WTC11 (cell line): ENCODE measurements at regions not wholly inside any gene's neighbourhood (a gene's known extent, or its start where the extent isn't known, plus 50 kb on each side); places are given as distances from the start of the nearest gene placed in this dataset.

Experiments used
- ATF2 ChIP-seq: sonication (generic); formaldehyde crosslinking; IDR thresholded peaks from 2 replicates; pipeline ENCODE4 v1.8.1; 2022; ENCODE audit warnings: low read depth, missing genetic modification reagents, borderline replicate concordance
- CTCF ChIP-seq: fragments of 200-600 bp; IDR thresholded peaks from 2 replicates; pipeline ENCODE4 v1.8.0; 2022; ENCODE audit warnings: antibody characterized with exemption
- FOXK1 ChIP-seq: sonication (generic); formaldehyde crosslinking; IDR thresholded peaks from 2 replicates; pipeline ENCODE4 v1.8.0; 2022; ENCODE audit warnings: mild to moderate bottlenecking, moderate library complexity, missing genetic modification reagents
- GABPB1 ChIP-seq: sonication (generic); formaldehyde crosslinking; IDR thresholded peaks from 2 replicates; pipeline ENCODE4 v1.8.1; 2023; ENCODE audit warnings: mild to moderate bottlenecking, missing genetic modification reagents
- SP1 ChIP-seq: sonication (generic); formaldehyde crosslinking; conservative IDR thresholded peaks from 2 replicates; pipeline ENCODE4 v1.8.1; 2022; ENCODE audit warnings: missing genetic modification reagents
- TP53 ChIP-seq: sonication (generic); formaldehyde crosslinking; IDR thresholded peaks from 2 replicates; pipeline ENCODE4 v1.8.1; 2023; ENCODE audit warnings: mild to moderate bottlenecking, missing genetic modification reagents
- ZNF121 ChIP-seq: sonication (generic); formaldehyde crosslinking; IDR thresholded peaks from 2 replicates; pipeline ENCODE4 v1.8.0; 2023; ENCODE audit warnings: missing genetic modification reagents
- ZNF423 ChIP-seq: fragments of 250-450 bp; sonication (Bioruptor Pico); IDR thresholded peaks from 2 replicates; pipeline ENCODE4 v2.1.2; 2022; ENCODE audit warnings: mild to moderate bottlenecking, moderate library complexity
- ZNF512 ChIP-seq: sonication (generic); formaldehyde crosslinking; IDR thresholded peaks from 2 replicates; pipeline ENCODE4 v1.8.1; 2022; ENCODE audit warnings: missing genetic modification reagents, borderline replicate concordance

- no peak for TF ChIP-seq CTCF
- no peak; the same call in 1 of the 2 replicates for TF ChIP-seq FOXK1 (CRISPR knock-in tag)
- no peak for TF ChIP-seq ZNF121 (CRISPR knock-in tag)
- TF ChIP-seq TP53 (CRISPR knock-in tag): no peak
- TF ChIP-seq ATF2 (CRISPR knock-in tag): no peak
- TF ChIP-seq ZNF423: peak; percentile 75
- TF ChIP-seq GABPB1: no peak
- TF ChIP-seq SP1 (CRISPR knock-in tag): no peak
- TF ChIP-seq ZNF512 (CRISPR knock-in tag): no peak
Measured at GRCh38 chr18:77754475-77755044, 504.9 kb downstream of the GALR1 start.
